ENCODE measurements at regions not wholly inside any gene's neighbourhood (a gene's known extent, or its start where the extent isn't known, plus 50 kb on each side); places are given as distances from the start of the nearest gene placed in this dataset.

GRCh38 chr12:92000597-92000996, 145.0 kb downstream of the BTG1 start:
- DNase-seq (ENCODE audit: low read depth, low spot score), result peak; percentile 61

DNA sequence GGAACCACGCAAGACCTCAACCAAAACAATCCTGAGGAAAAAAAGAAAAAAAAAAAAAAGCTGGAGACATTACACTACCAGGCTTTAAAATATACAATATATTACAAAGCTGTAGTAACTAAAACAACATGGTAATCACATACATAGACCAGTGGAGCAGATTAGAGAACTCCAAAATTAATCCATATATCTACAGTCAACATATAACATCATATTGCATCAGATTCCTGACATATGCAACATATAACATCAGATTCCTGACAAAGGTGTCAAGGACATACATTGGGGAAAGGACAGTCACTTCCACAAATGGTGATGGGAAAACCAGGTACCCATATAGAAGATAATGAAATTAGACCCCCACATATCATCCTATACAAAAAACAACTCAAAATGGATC, 145.8 kb downstream of the BTG1 start:
- DNase-seq (ENCODE audit: low read depth, low spot score), result no peak

GRCh38 chr12:91998316-91998715, 147.3 kb downstream of the BTG1 start:
- DNase-seq (ENCODE audit: low read depth, low spot score), result no peak

DNA sequence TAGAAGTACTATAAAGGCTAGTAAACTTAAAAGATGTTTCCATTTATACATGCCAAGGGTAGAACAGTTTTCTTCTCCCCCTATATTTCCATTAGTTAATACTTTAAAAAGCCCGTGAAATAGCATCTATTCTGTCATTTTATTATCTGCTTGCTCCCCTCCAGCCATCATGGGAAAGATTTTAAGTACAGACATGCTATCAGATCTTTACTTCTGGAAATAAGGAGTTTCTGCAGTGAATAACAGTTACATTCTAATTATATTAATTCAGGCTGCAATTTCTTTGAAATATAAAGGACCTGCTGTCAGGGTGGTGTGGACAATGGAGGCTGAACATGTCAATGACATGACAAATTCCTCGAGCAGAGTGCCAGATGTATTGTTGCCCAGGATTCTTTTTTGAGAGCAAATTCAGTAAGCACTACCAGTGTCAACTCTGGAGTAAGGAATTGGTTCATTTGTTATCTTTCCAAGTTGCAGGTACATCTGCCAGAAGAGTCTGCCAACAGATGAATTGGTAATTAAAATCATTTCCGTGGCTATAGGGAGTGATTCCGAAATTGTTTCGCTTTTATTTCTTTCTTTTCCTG, 151.3 kb downstream of the BTG1 start:
- no peak for DNase-seq (ENCODE audit: low read depth, low spot score)

DNA sequence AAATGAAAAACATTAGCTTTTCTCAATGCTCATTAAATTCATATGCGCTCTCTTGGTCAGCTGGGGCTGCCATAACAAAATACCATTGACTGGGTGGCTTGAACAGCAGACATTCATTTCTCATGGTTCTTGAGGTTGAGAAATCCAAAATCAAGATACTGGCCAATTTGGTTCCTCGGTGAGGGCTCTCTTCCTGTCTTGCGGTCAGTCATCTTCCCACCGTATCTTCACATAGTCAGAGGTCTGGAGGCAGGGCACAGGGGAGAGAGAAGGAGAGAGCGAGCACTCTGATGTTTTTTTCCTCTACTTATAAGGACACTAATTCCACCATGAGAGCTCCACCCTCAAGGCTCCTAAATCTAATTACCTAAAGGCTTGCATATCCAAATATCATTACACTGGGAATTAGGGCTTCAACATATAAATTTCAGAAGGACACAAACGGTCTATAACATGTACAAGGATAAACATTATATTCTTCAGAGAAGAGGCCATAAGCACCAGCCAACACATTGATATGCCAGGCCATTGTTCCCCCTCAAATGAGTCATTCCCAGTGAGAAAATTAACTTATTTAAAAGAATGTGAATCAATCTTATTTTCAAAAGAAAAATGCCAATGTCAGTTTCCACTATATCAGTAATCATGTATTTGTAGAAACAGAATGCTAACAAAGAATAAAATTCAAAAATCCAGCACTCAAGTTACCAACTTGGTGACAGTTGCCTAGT, 152.2 kb downstream of the BTG1 start:
- DNase-seq (ENCODE audit: low read depth, low spot score), result no peak

DNA sequence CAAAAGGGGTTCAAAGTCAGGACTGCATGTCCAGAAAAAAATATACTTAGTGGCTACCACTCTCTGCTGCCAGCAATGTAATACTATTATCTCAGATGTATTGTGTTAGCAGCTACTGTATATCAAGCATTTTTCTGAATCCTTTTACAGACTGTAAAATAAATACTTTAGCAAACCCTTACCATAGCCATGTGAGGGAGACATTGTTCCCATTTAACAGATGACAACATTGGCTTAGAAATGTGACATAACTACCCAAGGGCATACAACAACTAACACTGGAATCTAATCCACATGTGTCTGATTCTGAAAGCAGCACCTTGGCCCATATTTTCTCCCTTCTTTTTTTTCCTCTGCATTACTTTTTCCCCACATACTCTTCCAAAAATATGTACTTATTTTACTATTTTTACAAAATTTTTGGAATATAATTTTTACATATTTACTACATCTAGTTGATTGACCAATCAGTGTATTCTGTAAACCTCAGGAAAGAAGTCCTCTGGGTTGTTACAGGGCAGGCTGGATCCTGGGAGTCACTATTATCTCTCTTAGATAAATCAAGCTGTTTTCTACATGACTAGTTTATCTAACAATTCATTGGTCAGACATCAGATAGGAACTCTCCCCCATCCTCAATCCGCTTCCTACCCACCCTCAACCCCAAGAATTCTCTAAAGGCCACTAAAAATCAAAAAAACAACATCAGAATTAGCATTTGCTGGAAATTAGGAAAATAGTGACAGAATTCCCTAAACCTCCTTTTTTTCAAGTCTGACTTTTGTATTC, 154.1 kb downstream of the BTG1 start:
- DNase-seq (ENCODE audit: low read depth, low spot score), result no peak

DNA sequence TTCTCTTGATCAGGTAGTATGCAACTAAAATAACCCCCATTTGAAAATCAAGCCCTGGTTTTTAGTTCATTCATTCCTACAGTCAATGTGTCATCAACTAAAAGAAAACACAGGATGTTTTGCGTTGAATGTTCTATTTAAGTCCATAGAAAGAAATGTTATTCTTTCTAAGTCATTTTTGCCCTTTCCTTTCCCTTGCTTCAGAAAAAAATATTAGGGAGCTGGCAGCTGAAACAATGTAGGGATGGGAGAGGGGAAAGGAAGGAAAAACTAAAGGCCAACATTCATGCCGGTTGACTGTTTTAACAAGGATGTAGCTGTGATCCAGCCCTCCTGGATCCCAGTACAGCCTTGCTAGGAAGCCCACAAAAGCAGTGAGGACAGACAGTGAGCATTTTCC, 155.1 kb downstream of the BTG1 start:
- DNase-seq (ENCODE audit: low read depth, low spot score), result no peak

- DNase-seq (ENCODE audit: low read depth, low spot score), result no peak
Observed at GRCh38 chr12:91989143-91989542, 156.5 kb downstream of the BTG1 start.

GRCh38 chr12:91988086-91988923, 157.3 kb downstream of the BTG1 start:
- peak; percentile 72 for DNase-seq (ENCODE audit: low read depth, low spot score)

DNA sequence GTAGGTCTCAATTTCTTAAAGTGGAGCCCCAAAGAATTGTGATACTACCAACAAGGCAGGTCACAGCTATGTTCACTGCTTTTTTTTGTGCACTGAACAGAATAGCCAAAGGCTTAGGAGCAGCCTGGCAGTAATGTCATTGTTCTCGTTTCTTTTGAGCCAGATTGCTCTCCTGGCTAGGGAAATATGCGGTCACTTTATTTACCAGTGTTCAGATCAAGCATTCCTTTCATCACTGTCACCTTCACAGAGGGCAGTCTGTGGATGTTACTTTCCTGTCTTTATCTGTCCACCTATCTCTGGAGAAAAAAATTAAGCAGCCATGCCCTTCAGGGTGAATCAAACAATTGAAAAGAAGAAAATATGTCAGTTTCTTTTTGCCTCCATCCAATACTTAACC, 159.6 kb downstream of the BTG1 start:
- peak; percentile 68 for DNase-seq (ENCODE audit: low read depth, low spot score)

DNA sequence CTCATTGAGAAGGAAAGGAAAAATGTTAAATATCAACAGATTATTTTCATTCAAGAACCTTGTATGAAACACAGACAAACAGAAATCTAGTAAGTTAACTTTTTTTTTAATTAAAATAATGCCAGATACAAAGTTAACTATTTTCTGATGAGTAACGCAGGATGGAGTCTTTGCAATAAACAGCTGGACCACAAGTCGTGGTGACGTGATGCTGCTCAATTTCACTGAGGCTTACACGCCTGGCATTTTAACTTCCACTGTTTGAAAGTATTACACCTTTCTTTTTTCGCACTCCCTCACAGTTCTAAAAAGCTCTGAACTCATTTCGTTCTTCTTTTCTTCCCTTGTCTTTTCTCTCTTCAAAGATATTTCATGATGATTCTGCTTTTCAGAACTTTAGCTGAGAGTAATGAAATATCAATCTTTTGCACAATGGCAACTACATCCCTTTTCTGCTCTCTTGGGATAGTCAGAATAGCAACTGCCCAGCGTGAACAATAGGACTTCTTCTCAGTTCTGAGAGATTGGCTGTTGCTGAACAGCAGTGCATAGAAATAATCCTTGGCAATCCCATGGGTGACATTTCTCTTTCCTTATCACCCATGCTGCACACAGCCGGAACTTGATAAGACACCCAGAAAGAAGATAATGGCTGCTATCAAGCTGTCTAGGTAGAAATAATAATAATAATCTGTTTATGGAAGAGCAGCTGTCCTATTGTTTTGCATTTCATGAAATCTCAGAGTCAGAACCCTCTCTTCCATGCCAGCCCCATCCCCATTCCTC, 160.5 kb downstream of the BTG1 start:
- DNase-seq (ENCODE audit: low read depth, low spot score), result no peak

DNA sequence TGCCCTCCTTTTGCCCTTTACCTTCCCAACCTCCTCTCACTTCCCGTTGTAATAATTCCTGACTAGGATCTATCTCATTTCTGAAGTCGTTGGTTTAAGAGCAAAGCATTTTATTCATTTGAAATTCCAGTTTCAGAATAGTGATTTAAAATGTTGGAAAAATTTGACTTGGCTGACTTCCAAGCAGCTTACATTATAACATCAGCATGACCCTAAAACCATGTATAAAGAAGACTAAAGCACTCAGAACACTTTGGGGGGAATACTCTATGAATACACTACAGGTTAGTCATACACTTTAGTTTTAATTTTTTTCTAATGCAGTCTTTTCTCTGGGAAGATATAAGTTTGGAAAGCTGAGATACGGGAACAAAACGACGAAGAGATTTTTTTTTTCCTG, 161.1 kb downstream of the BTG1 start:
- DNase-seq (ENCODE audit: low read depth, low spot score), result no peak

DNA sequence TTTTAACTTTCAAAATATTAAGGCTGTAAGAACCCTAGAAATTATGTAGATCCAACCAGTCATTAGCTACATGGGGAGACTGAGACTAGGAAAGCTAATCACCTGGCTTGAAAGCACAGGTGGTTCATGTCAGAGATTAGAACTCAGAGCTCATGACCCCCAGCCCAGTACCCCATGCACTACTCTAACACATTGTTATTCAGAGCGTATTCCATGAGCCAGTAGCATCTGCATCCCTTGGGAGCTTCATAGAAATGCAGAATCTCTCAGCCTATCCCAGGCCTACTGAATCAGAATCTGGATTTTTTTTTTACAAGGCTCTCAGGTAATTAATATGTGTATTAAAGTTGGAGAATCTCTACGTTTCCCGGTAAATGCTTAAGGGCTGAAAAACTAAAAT, 161.7 kb downstream of the BTG1 start:
- DNase-seq (ENCODE audit: low read depth, low spot score), result no peak

DNA sequence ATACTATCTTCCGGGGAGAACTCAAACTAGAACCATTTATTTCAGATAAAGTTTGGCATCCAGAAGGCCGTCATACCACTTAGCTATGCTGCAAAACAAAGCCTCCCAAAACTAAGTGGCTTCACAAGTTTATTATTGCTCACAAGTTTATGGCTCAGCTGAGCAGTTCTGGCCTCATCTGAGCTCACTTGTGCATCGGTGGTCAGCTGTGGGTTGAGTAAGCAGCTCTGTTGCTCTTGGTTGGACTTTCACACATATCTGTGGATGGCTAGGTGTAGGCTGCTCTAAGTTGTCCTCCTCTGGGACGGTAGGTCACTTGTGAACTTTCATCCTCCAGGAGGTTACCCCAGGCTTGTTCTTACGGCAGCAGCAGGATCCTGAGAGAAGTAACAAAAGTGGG, 162.7 kb downstream of the BTG1 start:
- no peak for DNase-seq (ENCODE audit: low read depth, low spot score)

GRCh38 chr12:91980389-91980821, 165.2 kb downstream of the BTG1 start:
- DNase-seq (ENCODE audit: low read depth, low spot score), result no peak

GRCh38 chr12:91978143-91978542, 167.5 kb downstream of the BTG1 start:
- DNase-seq (ENCODE audit: low read depth, low spot score), result no peak

- DNase-seq (ENCODE audit: low read depth, low spot score), result no peak
Observed at GRCh38 chr12:91975891-91976290, 169.8 kb downstream of the BTG1 start.

DNA sequence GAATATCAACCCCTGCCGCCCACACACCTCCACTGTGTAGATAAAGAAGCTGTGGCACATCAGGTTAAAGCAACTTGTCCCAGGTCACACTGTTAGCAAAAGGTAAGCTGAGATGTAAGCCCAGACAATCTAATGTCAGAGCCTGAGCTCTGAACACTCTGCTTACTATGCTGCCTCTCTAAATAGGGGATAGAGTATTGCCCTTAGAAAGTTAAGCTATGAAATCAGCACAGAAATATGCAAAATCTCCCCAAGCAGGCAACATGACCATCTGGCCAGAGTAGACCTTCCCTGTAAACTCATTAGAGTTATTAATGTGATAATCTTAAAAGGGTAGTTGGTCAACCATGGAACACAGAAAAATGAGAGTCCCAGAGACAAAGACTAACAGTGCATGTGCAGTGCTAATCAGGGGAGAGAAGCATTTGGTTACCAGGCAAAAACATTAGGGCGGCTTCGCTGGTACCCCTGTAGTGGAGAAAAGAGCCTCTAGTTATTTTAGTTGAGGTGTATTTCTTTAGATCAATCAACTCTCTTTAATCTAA, 171.0 kb downstream of the BTG1 start:
- peak; percentile 37 for DNase-seq (ENCODE audit: low read depth, low spot score)

- DNase-seq (ENCODE audit: low read depth, low spot score), result no peak
Observed at GRCh38 chr12:91973813-91974212, 171.8 kb downstream of the BTG1 start.

- DNase-seq (ENCODE audit: low read depth, low spot score), result no peak
Observed at GRCh38 chr12:91972896-91973295, 172.8 kb downstream of the BTG1 start.

- no peak for DNase-seq (ENCODE audit: low read depth, low spot score)
Observed at GRCh38 chr12:91968777-91969171, 176.9 kb downstream of the BTG1 start.
